OCI-LY3 (cell line): ENCODE measurements at regions not wholly inside any gene's neighbourhood (a gene's known extent, or its start where the extent isn't known, plus 50 kb on each side); places are given as distances from the start of the nearest gene placed in this dataset.
"Not testable (repeated sequence)": the region's sequence is repeated elsewhere in the genome, so short reads cannot be mapped to it uniquely, and the experiment has no call there.

ENCODE experiments used
- H2AFZ ChIP-seq: fragments of 200-600, 300-600 bp; shearing (Covaris generic); 2 replicates; pipeline ENCODE4 v1.6.0; 2014; ENCODE audit warnings: antibody characterized with exemption, low read depth, low read length
- H3K27ac ChIP-seq: fragments of 200-600, 300-600 bp; sonication (generic); 2 replicates; pipeline ENCODE4 v1.5.1; 2014; ENCODE audit warnings: mild to moderate bottlenecking, low read length, moderate library complexity, mixed read lengths
- H3K27me3 ChIP-seq: fragments of 200-600, 300-600 bp; sonication (generic); 2 replicates; pipeline ENCODE4 v1.6.1; 2014; ENCODE audit warnings: low read depth, low read length, mixed read lengths
- H3K36me3 ChIP-seq: fragments of 200-600, 300-600 bp; sonication (generic); replicated peaks from 2 replicates; pipeline ENCODE3; 2014; ENCODE audit warnings: low read depth, low read length, mixed read lengths
- H3K4me1 ChIP-seq: fragments of 300-600, 200-600 bp; sonication (generic); 2 replicates; pipeline ENCODE4 v1.6.1; 2014; ENCODE audit warnings: low read length, mixed read lengths
- H3K4me2 ChIP-seq: fragments of 200-600, 300-600 bp; sonication (generic); 2 replicates; pipeline ENCODE4 v1.6.1; 2014; ENCODE audit warnings: low read length, mixed read lengths
- H3K4me3 ChIP-seq: fragments of 300-600, 200-600 bp; sonication (generic); 2 replicates; pipeline ENCODE4 v1.5.1; 2014; ENCODE audit warnings: antibody characterized with exemption, mild to moderate bottlenecking, low read length, moderate library complexity
- H3K79me2 ChIP-seq: fragments of 300-600, 200-600 bp; shearing (Covaris generic); 2 replicates; pipeline ENCODE4 v1.6.1; 2014; ENCODE audit warnings: mild to moderate bottlenecking, low read length, mixed read lengths
- H3K9ac ChIP-seq: fragments of 300-600, 200-600 bp; shearing (Covaris generic); 2 replicates; pipeline ENCODE4 v1.6.0; 2014; ENCODE audit warnings: mild to moderate bottlenecking, low read length, moderate library complexity
- H3K9me3 ChIP-seq: fragments of 200-600, 300-600 bp; shearing (Covaris generic); 2 replicates; pipeline ENCODE4 v1.6.1; 2014; ENCODE audit warnings: low read length, mixed read lengths; ENCODE audit not compliant: insufficient read depth
- H4K20me1 ChIP-seq: fragments of 200-600, 300-600 bp; sonication (generic); 2 replicates; pipeline ENCODE4 v1.6.1; 2016; ENCODE audit warnings: low read length, mixed read lengths; ENCODE audit not compliant: insufficient read depth
- EZH2phosphoT487 ChIP-seq: fragments of 200-600 bp; shearing (Covaris generic); IDR thresholded peaks from 2 replicates; pipeline ENCODE4 v1.6.1; 2018; ENCODE audit warnings: antibody characterized with exemption, mixed run types, low read depth
- TF ChIP-seq, protein P1 (sequence below): fragments of 200-600, 300-600 bp; sonication (generic); IDR thresholded peaks from 2 replicates; pipeline ENCODE4 v1.5.1; 2014; ENCODE audit warnings: antibody characterized with exemption, low read length, low read depth

DNA sequence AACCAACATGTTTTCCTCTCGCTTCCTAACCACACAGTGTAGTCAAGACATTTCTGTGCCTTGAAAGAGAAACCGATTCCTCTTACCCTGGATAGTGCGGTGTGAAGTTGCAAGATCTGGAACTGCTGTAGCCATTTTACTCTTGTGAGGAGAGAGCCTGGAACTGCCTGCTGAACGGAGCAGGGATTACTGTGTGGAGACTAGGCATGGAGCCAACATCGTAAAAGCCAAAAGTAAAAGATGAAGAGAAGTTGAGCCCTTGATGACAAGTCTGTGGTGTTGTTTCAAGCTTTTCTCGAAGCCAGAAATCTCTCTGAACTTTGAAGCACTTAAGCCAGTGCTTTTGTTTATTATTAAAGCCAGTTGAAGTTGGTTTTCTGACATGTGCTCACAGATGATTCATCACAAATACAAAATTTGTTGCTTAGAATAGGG is 110.1 kb upstream of the GRIN3A start:
- TF ChIP-seq EZH2phosphoT487, result no peak
- TF ChIP-seq, protein P1, sequence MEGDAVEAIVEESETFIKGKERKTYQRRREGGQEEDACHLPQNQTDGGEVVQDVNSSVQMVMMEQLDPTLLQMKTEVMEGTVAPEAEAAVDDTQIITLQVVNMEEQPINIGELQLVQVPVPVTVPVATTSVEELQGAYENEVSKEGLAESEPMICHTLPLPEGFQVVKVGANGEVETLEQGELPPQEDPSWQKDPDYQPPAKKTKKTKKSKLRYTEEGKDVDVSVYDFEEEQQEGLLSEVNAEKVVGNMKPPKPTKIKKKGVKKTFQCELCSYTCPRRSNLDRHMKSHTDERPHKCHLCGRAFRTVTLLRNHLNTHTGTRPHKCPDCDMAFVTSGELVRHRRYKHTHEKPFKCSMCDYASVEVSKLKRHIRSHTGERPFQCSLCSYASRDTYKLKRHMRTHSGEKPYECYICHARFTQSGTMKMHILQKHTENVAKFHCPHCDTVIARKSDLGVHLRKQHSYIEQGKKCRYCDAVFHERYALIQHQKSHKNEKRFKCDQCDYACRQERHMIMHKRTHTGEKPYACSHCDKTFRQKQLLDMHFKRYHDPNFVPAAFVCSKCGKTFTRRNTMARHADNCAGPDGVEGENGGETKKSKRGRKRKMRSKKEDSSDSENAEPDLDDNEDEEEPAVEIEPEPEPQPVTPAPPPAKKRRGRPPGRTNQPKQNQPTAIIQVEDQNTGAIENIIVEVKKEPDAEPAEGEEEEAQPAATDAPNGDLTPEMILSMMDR, result no peak
- no peak overlapping the region for H3K9ac ChIP-seq
- H2AFZ ChIP-seq, result no peak overlapping the region
- no peaks in the 10 kb centered on the region for H3K36me3 ChIP-seq
- H3K4me2 ChIP-seq, result no peak overlapping the region
- H3K9me3 ChIP-seq, result no peaks in the 10 kb centered on the region
- no peaks in the 10 kb centered on the region for H3K79me2 ChIP-seq
- no peak overlapping the region for H3K4me3 ChIP-seq
- H3K27me3 ChIP-seq, result no peaks in the 10 kb centered on the region
- peaks cover 5% of the 10 kb centered on the region for H3K4me1 ChIP-seq
- no peaks in the 10 kb centered on the region for H4K20me1 ChIP-seq
- no peak overlapping the region for H3K27ac ChIP-seq

GRCh38 chr9:101846161-101846560 is 107.7 kb upstream of the GRIN3A start:
- Histone ChIP-seq H3K4me3 (no peak overlapping the region), H3K9ac (no peak overlapping the region), H3K4me1 (peaks cover 5% of the 10 kb centered on the region), H3K4me2 (no peak overlapping the region), H3K27ac (no peak overlapping the region), H2AFZ (no peak overlapping the region), H3K27me3 (no peaks in the 10 kb centered on the region), H3K79me2 (no peaks in the 10 kb centered on the region), H4K20me1 (no peaks in the 10 kb centered on the region), H3K36me3 (no peaks in the 10 kb centered on the region), H3K9me3 (no peaks in the 10 kb centered on the region)
- no peak for TF ChIP-seq EZH2phosphoT487
- TF ChIP-seq, protein P1, result no peak

GRCh38 chr9:101840694-101841188 is 102.3 kb upstream of the GRIN3A start:
- H2AFZ ChIP-seq, result no peak overlapping the region
- H3K27me3 ChIP-seq, result no peaks in the 10 kb centered on the region
- H3K36me3 ChIP-seq, result no peaks in the 10 kb centered on the region
- no peak overlapping the region for H3K9ac ChIP-seq
- H3K27ac ChIP-seq, result no peak overlapping the region
- no peaks in the 10 kb centered on the region for H3K4me1 ChIP-seq
- H3K79me2 ChIP-seq, result no peaks in the 10 kb centered on the region
- TF ChIP-seq EZH2phosphoT487, result no peak
- TF ChIP-seq, protein P1, result no peak
- H4K20me1 ChIP-seq, result no peaks in the 10 kb centered on the region
- H3K4me3 ChIP-seq, result no peak overlapping the region
- H3K4me2 ChIP-seq, result no peak overlapping the region
- H3K9me3 ChIP-seq, result no peaks in the 10 kb centered on the region

GRCh38 chr9:101838988-101839387 is 100.5 kb upstream of the GRIN3A start:
- not testable (repeated sequence) for H4K20me1 ChIP-seq

GRCh38 chr9:101836021-101836420 is 97.6 kb upstream of the GRIN3A start:
- TF ChIP-seq EZH2phosphoT487, result no peak
- TF ChIP-seq, protein P1, result no peak
- H3K36me3 ChIP-seq, result no peaks in the 10 kb centered on the region

More at GRCh38 chr9:101838988-101839387, 100.5 kb upstream of the GRIN3A start:
- not testable (repeated sequence) for H3K36me3 ChIP-seq, H2AFZ ChIP-seq, H3K27ac ChIP-seq, H3K4me3 ChIP-seq, H3K79me2 ChIP-seq, H3K4me1 ChIP-seq, H3K4me2 ChIP-seq, H3K9ac ChIP-seq, H3K9me3 ChIP-seq, H3K27me3 ChIP-seq

More at GRCh38 chr9:101836021-101836420, 97.6 kb upstream of the GRIN3A start:
- Histone ChIP-seq H4K20me1 (no peaks in the 10 kb centered on the region), H3K9me3 (no peaks in the 10 kb centered on the region), H3K27ac (no peak overlapping the region), H3K27me3 (no peaks in the 10 kb centered on the region), H3K4me3 (no peak overlapping the region), H3K4me1 (no peaks in the 10 kb centered on the region), H3K9ac (no peak overlapping the region), H3K79me2 (no peaks in the 10 kb centered on the region), H2AFZ (no peak overlapping the region), H3K4me2 (no peak overlapping the region)
